SK-N-SH treated with all-trans-retinoic acid at 6 μM for 48 hours (cell line): ENCODE measurements at regions not wholly inside any gene's neighbourhood (a gene's known extent, or its start where the extent isn't known, plus 50 kb on each side); places are given as distances from the start of the nearest gene placed in this dataset.
"Not testable (repeated sequence)": the region's sequence is repeated elsewhere in the genome, so short reads cannot be mapped to it uniquely, and the experiment has no call there.

Source experiments
- ATAC-seq: fragments of 200-7000 bp; cut with Tn5 transposase; 3 replicates; pipeline ENCODE4 v1.9.1; 2020; ENCODE audit warnings: mild to moderate bottlenecking, moderate library complexity
- ARNTL ChIP-seq: fragments of 450-650 bp; formaldehyde crosslinking; IDR thresholded peaks from 2 replicates; pipeline ENCODE4 v1.5.0; 2020; ENCODE audit warnings: low read depth, mild to moderate bottlenecking, moderate library complexity, borderline replicate concordance
- BACH2 ChIP-seq: fragments of 250-450 bp; sonication (Bioruptor Pico); IDR thresholded peaks from 2 replicates; pipeline ENCODE4 v1.9.0; 2021; ENCODE audit warnings: mild to moderate bottlenecking, borderline replicate concordance
- CSDC2 ChIP-seq: fragments of 250-450 bp; sonication (Bioruptor Pico); IDR thresholded peaks from 2 replicates; pipeline ENCODE4 v1.5.0; 2020; ENCODE audit warnings: mild to moderate bottlenecking, moderate library complexity
- ESRRG ChIP-seq: fragments of 250-450 bp; sonication (Bioruptor Pico); IDR thresholded peaks from 2 replicates; pipeline ENCODE4 v1.6.1; 2021; ENCODE audit warnings: mild to moderate bottlenecking
- GLIS3 ChIP-seq: fragments of 250-450 bp; sonication (Bioruptor Pico); IDR thresholded peaks from 2 replicates; pipeline ENCODE4 v1.5.0; 2020; ENCODE audit warnings: mild to moderate bottlenecking, moderate library complexity
- ISL1 ChIP-seq: fragments of 250-450 bp; sonication (Bioruptor Pico); IDR thresholded peaks from 2 replicates; pipeline ENCODE4 v2.1.2; 2022; ENCODE audit warnings: mild to moderate bottlenecking, moderate library complexity
- OSR1 ChIP-seq: fragments of 250-450 bp; sonication (Bioruptor Pico); IDR thresholded peaks from 2 replicates; pipeline ENCODE4 v1.8.0; 2022; ENCODE audit warnings: moderate library complexity, mild to moderate bottlenecking, inconsistent platforms
- PPARA ChIP-seq: fragments of 250-450 bp; sonication (Bioruptor Pico); IDR thresholded peaks from 2 replicates; pipeline ENCODE4 v1.5.0; 2020; ENCODE audit warnings: mild to moderate bottlenecking, borderline replicate concordance
- RARB ChIP-seq: fragments of 250-450 bp; sonication (Bioruptor Pico); IDR thresholded peaks from 2 replicates; pipeline ENCODE4 v1.8.0; 2021; ENCODE audit warnings: mild to moderate bottlenecking, moderate library complexity
- SNAI2 ChIP-seq: fragments of 250-450 bp; sonication (Bioruptor Pico); IDR thresholded peaks from 2 replicates; pipeline ENCODE4 v1.5.0; 2020; ENCODE audit warnings: mild to moderate bottlenecking, moderate library complexity
- TCF4 ChIP-seq: fragments of 250-450 bp; sonication (Bioruptor Pico); IDR thresholded peaks from 2 replicates; pipeline ENCODE4 v1.8.0; 2021; ENCODE audit warnings: mild to moderate bottlenecking, moderate library complexity, borderline replicate concordance
- TOX ChIP-seq: fragments of 250-450 bp; sonication (Bioruptor Pico); IDR thresholded peaks from 2 replicates; pipeline ENCODE4 v1.8.0; 2021; ENCODE audit warnings: mild to moderate bottlenecking, moderate library complexity, borderline replicate concordance
- ZC3H10 ChIP-seq: fragments of 250-450 bp; sonication (Bioruptor Pico); IDR thresholded peaks from 2 replicates; pipeline ENCODE4 v1.5.1; 2021; ENCODE audit warnings: mild to moderate bottlenecking, moderate library complexity
- ZFP3 ChIP-seq: fragments of 250-450 bp; sonication (Bioruptor Pico); IDR thresholded peaks from 2 replicates; pipeline ENCODE4 v1.5.0; 2020; ENCODE audit warnings: mild to moderate bottlenecking, moderate library complexity
- ZFP30 ChIP-seq: fragments of 450-650 bp; formaldehyde crosslinking; IDR thresholded peaks from 2 replicates; pipeline ENCODE4 v1.5.0; 2022; ENCODE audit warnings: mild to moderate bottlenecking, moderate library complexity
- ZNF565 ChIP-seq: fragments of 450-650 bp; formaldehyde crosslinking; conservative IDR thresholded peaks from 2 replicates; pipeline ENCODE4 v1.5.0; 2020; ENCODE audit warnings: low read depth, mild to moderate bottlenecking, moderate library complexity
- ZNF70 ChIP-seq: fragments of 450-650 bp; formaldehyde crosslinking; IDR thresholded peaks from 2 replicates; pipeline ENCODE4 v1.5.0; 2020; ENCODE audit warnings: mild to moderate bottlenecking, moderate library complexity
- ZNF8 ChIP-seq: fragments of 450-650 bp; formaldehyde crosslinking; IDR thresholded peaks from 2 replicates; pipeline ENCODE4 v1.5.0; 2020; ENCODE audit warnings: mild to moderate bottlenecking, moderate library complexity
- TF ChIP-seq, protein P1 (sequence below): fragments of 250-450 bp; sonication (Bioruptor Pico); IDR thresholded peaks from 2 replicates; pipeline ENCODE4 v1.5.1; 2020; ENCODE audit warnings: low read depth, mild to moderate bottlenecking, moderate library complexity
- TF ChIP-seq, protein P2 (sequence below): fragments of 250-450 bp; sonication (Bioruptor Pico); IDR thresholded peaks from 2 replicates; pipeline ENCODE4 v1.8.0; 2020; ENCODE audit warnings: mild to moderate bottlenecking, moderate library complexity, borderline replicate concordance
- TF ChIP-seq, protein P3 (sequence below): fragments of 250-450 bp; sonication (Bioruptor Pico); IDR thresholded peaks from 2 replicates; pipeline ENCODE4 v1.5.1; 2021; ENCODE audit warnings: mild to moderate bottlenecking, moderate library complexity

DNA sequence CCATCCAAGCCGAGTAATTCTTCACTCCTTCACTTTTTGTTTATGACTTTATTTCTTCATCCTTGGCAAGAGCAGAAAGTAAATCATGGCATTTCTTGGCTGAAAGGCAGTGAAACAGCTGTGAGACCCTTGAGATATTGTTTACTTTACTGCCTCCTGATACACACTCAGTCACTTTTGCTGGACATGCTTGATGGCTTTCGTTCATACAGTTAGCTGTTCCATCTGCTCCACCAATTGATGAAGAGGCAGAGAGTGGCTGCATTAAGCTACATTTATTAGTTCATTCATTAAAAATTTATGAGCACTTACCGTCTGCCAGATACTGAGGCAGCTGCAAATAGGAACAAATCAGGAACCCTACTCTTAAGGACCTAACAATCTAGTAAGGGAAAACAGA, 184.4 kb upstream of the OR13F1 start (continued):
- TF ChIP-seq, protein P1, sequence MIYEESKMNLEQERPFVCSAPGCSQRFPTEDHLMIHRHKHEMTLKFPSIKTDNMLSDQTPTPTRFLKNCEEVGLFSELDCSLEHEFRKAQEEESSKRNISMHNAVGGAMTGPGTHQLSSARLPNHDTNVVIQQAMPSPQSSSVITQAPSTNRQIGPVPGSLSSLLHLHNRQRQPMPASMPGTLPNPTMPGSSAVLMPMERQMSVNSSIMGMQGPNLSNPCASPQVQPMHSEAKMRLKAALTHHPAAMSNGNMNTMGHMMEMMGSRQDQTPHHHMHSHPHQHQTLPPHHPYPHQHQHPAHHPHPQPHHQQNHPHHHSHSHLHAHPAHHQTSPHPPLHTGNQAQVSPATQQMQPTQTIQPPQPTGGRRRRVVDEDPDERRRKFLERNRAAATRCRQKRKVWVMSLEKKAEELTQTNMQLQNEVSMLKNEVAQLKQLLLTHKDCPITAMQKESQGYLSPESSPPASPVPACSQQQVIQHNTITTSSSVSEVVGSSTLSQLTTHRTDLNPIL (CRISPR knock-in tag), result no peak
- TF ChIP-seq SNAI2 (CRISPR knock-in tag), result no peak
- no peak for TF ChIP-seq OSR1 (CRISPR knock-in tag)
- TF ChIP-seq ZNF70 (CRISPR knock-in tag), result no peak
- TF ChIP-seq, all 23 proteins: peak for 0

DNA sequence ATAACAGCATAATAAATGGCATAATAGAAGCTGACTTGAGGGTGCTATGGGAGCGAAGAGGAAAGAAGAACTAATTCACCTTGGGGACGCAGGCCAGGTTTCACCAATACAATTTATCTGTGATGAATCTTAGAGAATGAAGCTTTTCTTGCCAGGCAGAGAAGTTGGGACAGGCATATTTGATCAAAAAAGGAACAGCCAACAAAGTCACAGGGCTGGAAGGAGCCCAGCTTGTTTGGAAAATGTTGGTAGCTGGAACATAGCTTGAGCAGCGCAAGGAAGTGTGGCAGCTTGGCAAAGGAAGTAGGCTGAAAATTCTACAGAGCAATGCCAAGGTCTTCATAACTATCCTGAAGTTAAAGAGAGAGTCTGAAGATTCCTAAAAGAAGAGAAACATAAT, 181.5 kb upstream of the OR13F1 start:
- ATAC-seq, result no peak
- TF ChIP-seq PPARA (CRISPR knock-in tag) (no peak), ARNTL (CRISPR knock-in tag) (no peak), ZC3H10 (CRISPR knock-in tag) (no peak), ZFP3 (CRISPR knock-in tag) (no peak), TOX (no peak), SNAI2 (CRISPR knock-in tag) (no peak), RARB (CRISPR knock-in tag) (no peak), ESRRG (CRISPR knock-in tag) (no peak), OSR1 (CRISPR knock-in tag) (no peak), ZNF70 (CRISPR knock-in tag) (no peak), TCF4 (CRISPR knock-in tag) (no peak), ZNF565 (no peak), ISL1 (CRISPR knock-in tag) (no peak), BACH2 (CRISPR knock-in tag) (no peak)
- TF ChIP-seq, protein P1 (CRISPR knock-in tag), result no peak
- TF ChIP-seq, protein P2, sequence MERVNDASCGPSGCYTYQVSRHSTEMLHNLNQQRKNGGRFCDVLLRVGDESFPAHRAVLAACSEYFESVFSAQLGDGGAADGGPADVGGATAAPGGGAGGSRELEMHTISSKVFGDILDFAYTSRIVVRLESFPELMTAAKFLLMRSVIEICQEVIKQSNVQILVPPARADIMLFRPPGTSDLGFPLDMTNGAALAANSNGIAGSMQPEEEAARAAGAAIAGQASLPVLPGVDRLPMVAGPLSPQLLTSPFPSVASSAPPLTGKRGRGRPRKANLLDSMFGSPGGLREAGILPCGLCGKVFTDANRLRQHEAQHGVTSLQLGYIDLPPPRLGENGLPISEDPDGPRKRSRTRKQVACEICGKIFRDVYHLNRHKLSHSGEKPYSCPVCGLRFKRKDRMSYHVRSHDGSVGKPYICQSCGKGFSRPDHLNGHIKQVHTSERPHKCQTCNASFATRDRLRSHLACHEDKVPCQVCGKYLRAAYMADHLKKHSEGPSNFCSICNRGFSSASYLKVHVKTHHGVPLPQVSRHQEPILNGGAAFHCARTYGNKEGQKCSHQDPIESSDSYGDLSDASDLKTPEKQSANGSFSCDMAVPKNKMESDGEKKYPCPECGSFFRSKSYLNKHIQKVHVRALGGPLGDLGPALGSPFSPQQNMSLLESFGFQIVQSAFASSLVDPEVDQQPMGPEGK (CRISPR knock-in tag), result no peak
- TF ChIP-seq, protein P3, sequence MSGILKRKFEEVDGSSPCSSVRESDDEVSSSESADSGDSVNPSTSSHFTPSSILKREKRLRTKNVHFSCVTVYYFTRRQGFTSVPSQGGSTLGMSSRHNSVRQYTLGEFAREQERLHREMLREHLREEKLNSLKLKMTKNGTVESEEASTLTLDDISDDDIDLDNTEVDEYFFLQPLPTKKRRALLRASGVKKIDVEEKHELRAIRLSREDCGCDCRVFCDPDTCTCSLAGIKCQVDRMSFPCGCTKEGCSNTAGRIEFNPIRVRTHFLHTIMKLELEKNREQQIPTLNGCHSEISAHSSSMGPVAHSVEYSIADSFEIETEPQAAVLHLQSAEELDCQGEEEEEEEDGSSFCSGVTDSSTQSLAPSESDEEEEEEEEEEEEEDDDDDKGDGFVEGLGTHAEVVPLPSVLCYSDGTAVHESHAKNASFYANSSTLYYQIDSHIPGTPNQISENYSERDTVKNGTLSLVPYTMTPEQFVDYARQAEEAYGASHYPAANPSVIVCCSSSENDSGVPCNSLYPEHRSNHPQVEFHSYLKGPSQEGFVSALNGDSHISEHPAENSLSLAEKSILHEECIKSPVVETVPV (CRISPR knock-in tag), result no peak

DNA sequence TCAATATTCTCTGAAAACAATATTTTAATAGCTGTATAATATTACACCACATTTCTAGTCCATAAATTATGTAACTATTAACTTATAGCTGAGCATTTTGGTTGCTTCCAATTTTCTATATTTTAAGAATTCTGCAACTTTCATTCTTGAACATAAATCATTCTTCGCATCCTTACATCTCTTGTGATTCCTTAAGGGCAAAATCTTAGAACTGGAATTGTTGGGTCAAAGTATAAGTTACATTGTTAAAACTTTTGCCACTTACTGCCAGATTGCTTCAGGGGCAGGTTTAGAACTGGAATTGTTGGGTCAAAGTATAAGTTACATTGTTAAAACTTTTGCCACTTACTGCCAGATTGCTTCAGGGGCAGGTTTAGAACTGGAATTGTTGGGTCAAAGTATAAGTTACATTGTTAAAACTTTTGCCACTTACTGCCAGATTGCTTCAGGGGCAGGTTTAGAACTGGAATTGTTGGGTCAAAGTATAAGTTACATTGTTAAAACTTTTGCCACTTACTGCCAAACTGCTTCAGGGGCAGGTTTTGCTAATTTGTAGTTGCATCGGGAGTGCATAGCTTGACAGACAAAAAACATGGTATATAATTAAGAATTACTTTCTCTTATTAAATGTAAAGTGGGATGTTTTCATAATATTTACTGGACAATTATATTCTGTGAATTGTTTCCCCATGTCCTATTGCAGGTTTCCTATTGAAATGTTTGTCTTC, 179.9 kb upstream of the OR13F1 start:
- ATAC-seq, result not testable (repeated sequence)

DNA sequence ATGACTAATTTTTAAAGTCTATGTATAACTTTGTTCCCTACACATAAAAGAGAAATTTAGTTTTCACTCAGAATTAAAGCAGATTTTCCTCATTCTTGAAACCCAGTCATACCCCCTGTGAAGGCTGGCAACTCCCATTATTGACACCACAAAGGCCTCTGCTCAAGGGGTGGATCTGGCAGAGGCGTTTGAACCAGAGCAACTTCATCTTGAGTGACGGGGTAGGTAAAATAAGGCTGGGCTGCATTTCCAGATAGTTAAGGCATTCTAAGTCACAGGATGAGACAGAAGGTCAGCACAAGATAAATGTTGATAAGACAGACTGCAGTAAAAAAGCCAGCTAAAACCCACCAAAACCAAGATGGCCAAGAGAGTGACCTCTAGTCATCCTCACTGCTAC, 177.2 kb upstream of the OR13F1 start:
- TF ChIP-seq ZNF8 (CRISPR knock-in tag) (no peak), ESRRG (CRISPR knock-in tag) (no peak), TCF4 (CRISPR knock-in tag) (no peak), ARNTL (CRISPR knock-in tag) (no peak)
- TF ChIP-seq, protein P1 (CRISPR knock-in tag), result no peak
- ATAC-seq, result no peak

DNA sequence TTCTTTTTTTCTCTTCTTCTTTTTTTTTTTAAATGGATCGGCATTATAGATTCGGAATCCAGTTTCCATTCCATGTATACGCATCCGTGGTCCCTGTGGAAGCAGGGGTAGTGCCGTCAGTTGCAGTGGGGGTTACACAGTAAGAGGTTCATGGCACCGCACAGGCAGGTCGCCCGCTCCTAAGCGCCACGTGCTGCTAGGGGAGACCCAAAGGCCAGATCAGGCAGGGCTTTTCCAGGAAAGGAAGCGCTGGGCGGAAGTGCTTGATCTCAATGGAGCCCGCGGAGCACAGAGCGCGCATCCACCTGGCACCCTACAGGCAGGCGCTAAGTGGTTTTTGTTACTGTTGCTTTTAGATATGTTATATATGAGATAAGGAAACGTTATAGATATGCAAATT, 174.8 kb upstream of the OR13F1 start:
- ATAC-seq, result no peak
- TF ChIP-seq, protein P3 (CRISPR knock-in tag), result no peak
- no peak for TF ChIP-seq ZNF565
- no peak for TF ChIP-seq SNAI2 (CRISPR knock-in tag)
- TF ChIP-seq GLIS3 (CRISPR knock-in tag), result no peak
- TF ChIP-seq RARB (CRISPR knock-in tag), result no peak
- no peak for TF ChIP-seq PPARA (CRISPR knock-in tag)
- no peak for TF ChIP-seq CSDC2
- no peak for TF ChIP-seq ZFP30 (CRISPR knock-in tag)
- TF ChIP-seq, protein P2 (CRISPR knock-in tag), result no peak
